Glutamatergic neuron (in vitro differentiated cells): ENCODE measurements at regions not wholly inside any gene's neighbourhood (a gene's known extent, or its start where the extent isn't known, plus 50 kb on each side); places are given as distances from the start of the nearest gene placed in this dataset.

Source experiments
- DNase-seq: peaks from one replicate; pipeline ENCODE4 v3.0.0; 2022
- H3K27ac Mint-ChIP-seq: one replicate; pipeline ENCODE4 v1.8.0; 2020; ENCODE audit warnings: mild to moderate bottlenecking, mixed read lengths, inconsistent platforms; ENCODE audit not compliant: unreplicated experiment
- H3K27me3 Mint-ChIP-seq: one replicate; pipeline ENCODE4 v1.8.0; 2020; ENCODE audit warnings: mild to moderate bottlenecking, moderate library complexity, mixed read lengths, inconsistent platforms; ENCODE audit not compliant: unreplicated experiment
- H3K36me3 Mint-ChIP-seq: one replicate; pipeline ENCODE4 v1.8.0; 2020; ENCODE audit warnings: mild to moderate bottlenecking, mixed read lengths, inconsistent platforms; ENCODE audit not compliant: unreplicated experiment
- H3K4me1 Mint-ChIP-seq: one replicate; pipeline ENCODE4 v1.8.0; 2020; ENCODE audit warnings: mild to moderate bottlenecking, low read depth, mixed read lengths, inconsistent platforms; ENCODE audit not compliant: unreplicated experiment
- H3K4me3 Mint-ChIP-seq: one replicate; pipeline ENCODE4 v1.8.0; 2020; ENCODE audit warnings: mild to moderate bottlenecking, mixed read lengths, inconsistent platforms; ENCODE audit not compliant: unreplicated experiment
- H3K9me3 Mint-ChIP-seq: one replicate; pipeline ENCODE4 v1.8.0; 2020; ENCODE audit warnings: mild to moderate bottlenecking, moderate library complexity, mixed read lengths, inconsistent platforms; ENCODE audit not compliant: unreplicated experiment
- TF ChIP-seq, protein P1 (sequence below): fragments of 200-600 bp; sonication (generic); IDR thresholded peaks from one replicate; pipeline ENCODE4 v1.5.0; 2021; ENCODE audit not compliant: partially characterized antibody, unreplicated experiment

DNA sequence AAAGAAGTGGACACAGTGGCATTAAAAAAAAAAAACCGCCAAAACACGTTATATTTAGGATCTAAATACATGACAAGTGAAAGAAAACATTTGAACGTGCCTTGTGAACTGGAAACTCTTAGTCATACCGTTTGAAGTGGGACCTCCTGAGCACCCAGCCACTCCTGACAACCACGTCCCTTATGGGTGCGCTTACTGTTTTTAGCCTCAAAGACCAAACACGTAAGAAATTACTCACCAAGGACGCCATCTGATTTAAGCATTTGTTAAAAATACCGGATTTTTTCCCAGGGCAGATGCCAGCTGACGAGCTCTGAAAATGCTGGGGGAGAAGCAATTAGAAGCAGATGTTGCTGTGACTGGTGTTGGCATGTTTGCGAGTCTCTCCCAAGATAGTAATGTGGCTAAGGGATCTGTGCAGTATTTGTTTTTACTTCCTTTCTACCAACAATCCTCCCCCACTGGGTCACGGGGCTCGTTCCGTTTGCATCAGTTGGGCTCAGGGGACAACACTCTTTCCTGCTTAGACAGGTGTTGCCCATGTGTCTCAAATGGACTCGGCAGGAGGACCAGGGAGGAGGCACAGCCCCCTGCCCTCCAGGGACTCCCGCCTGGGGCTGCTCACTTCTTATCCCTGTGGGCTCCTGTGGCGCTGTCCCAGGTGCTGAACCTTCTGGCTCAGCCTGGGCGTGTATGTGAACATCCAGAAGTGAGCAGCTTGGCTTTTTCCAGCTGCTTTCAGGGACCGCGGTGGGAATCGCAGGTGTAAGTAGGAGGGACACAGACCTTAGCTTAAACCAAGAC, 101.0 kb downstream of the BEGAIN start:
- Mint-ChIP-seq H3K9me3 (peaks cover 3% of the 10 kb centered on the region), H3K36me3 (no peaks in the 10 kb centered on the region), H3K27ac (peak overlapping the region; percentile 95), H3K4me1 (peaks cover 53% of the 10 kb centered on the region), H3K4me3 (peak overlapping the region; percentile 74), H3K27me3 (peaks cover 9% of the 10 kb centered on the region)
- DNase-seq, result peak; percentile 66
- TF ChIP-seq, protein P1, sequence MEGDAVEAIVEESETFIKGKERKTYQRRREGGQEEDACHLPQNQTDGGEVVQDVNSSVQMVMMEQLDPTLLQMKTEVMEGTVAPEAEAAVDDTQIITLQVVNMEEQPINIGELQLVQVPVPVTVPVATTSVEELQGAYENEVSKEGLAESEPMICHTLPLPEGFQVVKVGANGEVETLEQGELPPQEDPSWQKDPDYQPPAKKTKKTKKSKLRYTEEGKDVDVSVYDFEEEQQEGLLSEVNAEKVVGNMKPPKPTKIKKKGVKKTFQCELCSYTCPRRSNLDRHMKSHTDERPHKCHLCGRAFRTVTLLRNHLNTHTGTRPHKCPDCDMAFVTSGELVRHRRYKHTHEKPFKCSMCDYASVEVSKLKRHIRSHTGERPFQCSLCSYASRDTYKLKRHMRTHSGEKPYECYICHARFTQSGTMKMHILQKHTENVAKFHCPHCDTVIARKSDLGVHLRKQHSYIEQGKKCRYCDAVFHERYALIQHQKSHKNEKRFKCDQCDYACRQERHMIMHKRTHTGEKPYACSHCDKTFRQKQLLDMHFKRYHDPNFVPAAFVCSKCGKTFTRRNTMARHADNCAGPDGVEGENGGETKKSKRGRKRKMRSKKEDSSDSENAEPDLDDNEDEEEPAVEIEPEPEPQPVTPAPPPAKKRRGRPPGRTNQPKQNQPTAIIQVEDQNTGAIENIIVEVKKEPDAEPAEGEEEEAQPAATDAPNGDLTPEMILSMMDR, result no peak
